CD14-positive monocyte (primary cell): ENCODE measurements at regions not wholly inside any gene's neighbourhood (a gene's known extent, or its start where the extent isn't known, plus 50 kb on each side); places are given as distances from the start of the nearest gene placed in this dataset.

Experiments
- DNase-seq, 3 donors: peaks; one replicate each; pipeline ENCODE4 v3.0.0-alpha.2; 2011 to 2022
- H2AFZ ChIP-seq: 2 replicates; pipeline ENCODE4 v1.6.0; 2012; ENCODE audit warnings: mild to moderate bottlenecking, low read depth, low read length, inconsistent platforms; ENCODE audit not compliant: insufficient read depth, poor library complexity, severe bottlenecking
- H3K27ac ChIP-seq, 2 donors: 1 replicate in 1 of 2; 2 replicates in 1 of 2; pipeline ENCODE4 v1.5.1; 2012 to 2013; ENCODE audit warnings: low read length in 2 of 2, control low read depth in 1 of 2, inconsistent platforms in 1 of 2, low read depth in 1 of 2, mild to moderate bottlenecking in 1 of 2
- H3K27me3 ChIP-seq, 2 donors: one replicate each; pipeline versions ENCODE4 v1.6.0 to v1.6.1; 2011 to 2013; ENCODE audit warnings: low read length in 2 of 2; ENCODE audit not compliant: control insufficient read depth in 2 of 2, insufficient read depth in 2 of 2
- H3K36me3 ChIP-seq, 2 donors: replicated peaks in 1 of 2; 1 replicate in 1 of 2; 2 replicates in 1 of 2; pipeline versions ENCODE4 v1.5.1 to v1.6.1; 2012 to 2013; ENCODE audit warnings: low read length in 2 of 2, control low read depth in 1 of 2, inconsistent platforms in 1 of 2, mild to moderate bottlenecking in 1 of 2; ENCODE audit not compliant: insufficient read depth in 2 of 2, control insufficient read depth in 1 of 2
- H3K4me1 ChIP-seq, 2 donors: 1 replicate in 1 of 2; 2 replicates in 1 of 2; pipeline versions ENCODE4 v1.5.1 to v1.6.1; 2012 to 2013; ENCODE audit warnings: low read length in 2 of 2, control low read depth in 1 of 2, inconsistent platforms in 1 of 2, mild to moderate bottlenecking in 1 of 2, moderate library complexity in 1 of 2; ENCODE audit not compliant: insufficient read depth in 2 of 2, control insufficient read depth in 1 of 2
- H3K4me2 ChIP-seq: replicated peaks from 2 replicates; pipeline ENCODE3; 2012; ENCODE audit warnings: low read length, moderate library complexity, mild to moderate bottlenecking; ENCODE audit not compliant: poor library complexity, severe bottlenecking; ENCODE audit errors: extremely low read depth
- H3K4me3 ChIP-seq, 3 experiments: fragments of 200-600 bp in 1 of 3; sonication (generic) in 1 of 3; replicated peaks in 1 of 3; 1 replicate in 2 of 3; 2 replicates in 1 of 3; pipeline ENCODE4 v1.5.1; 2011 to 2013; ENCODE audit warnings: low read length in 3 of 3, mild to moderate bottlenecking in 3 of 3, control low read depth in 2 of 3, low read depth in 2 of 3, inconsistent platforms in 1 of 3, moderate library complexity in 1 of 3
- H3K79me2 ChIP-seq: 2 replicates; pipeline ENCODE4 v1.6.0; 2012; ENCODE audit warnings: mild to moderate bottlenecking, control low read depth, inconsistent platforms, low read length, moderate library complexity; ENCODE audit not compliant: insufficient read depth
- H3K9ac ChIP-seq: 2 replicates; pipeline ENCODE4 v1.6.0; 2017; ENCODE audit warnings: low read length, mild to moderate bottlenecking; ENCODE audit not compliant: insufficient read depth, poor library complexity, severe bottlenecking
- H3K9me3 ChIP-seq, 2 donors: replicated peaks in 1 of 2; 1 replicate in 1 of 2; 2 replicates in 1 of 2; pipeline versions ENCODE4 v1.5.1 to v1.6.1; 2012 to 2013; ENCODE audit warnings: low read length in 2 of 2, control low read depth in 1 of 2; ENCODE audit not compliant: control insufficient read depth in 1 of 2, insufficient read depth in 1 of 2
- H4K20me1 ChIP-seq: 2 replicates; pipeline ENCODE4 v1.6.0; 2012; ENCODE audit warnings: mild to moderate bottlenecking, low read length, control low read depth, moderate library complexity; ENCODE audit not compliant: insufficient read depth
- H3K27ac Mint-ChIP-seq, 7 donors: one replicate each; pipeline ENCODE4 v1.8.0; 2020; ENCODE audit warnings: mild to moderate bottlenecking in 7 of 7, mixed read lengths in 7 of 7, moderate library complexity in 6 of 7, inconsistent platforms in 2 of 7
- H3K27me3 Mint-ChIP-seq, 3 donors: one replicate each; pipeline ENCODE4 v1.8.0; 2021 to 2022; ENCODE audit warnings: low read depth in 3 of 3, mild to moderate bottlenecking in 3 of 3, mixed read lengths in 3 of 3, moderate library complexity in 3 of 3, inconsistent platforms in 1 of 3
- H3K36me3 Mint-ChIP-seq, 2 donors: one replicate each; pipeline ENCODE4 v1.8.0; 2020; ENCODE audit warnings: mixed read lengths in 2 of 2, inconsistent platforms in 1 of 2, mild to moderate bottlenecking in 1 of 2
- H3K4me1 Mint-ChIP-seq: one replicate; pipeline ENCODE4 v1.8.0; 2020; ENCODE audit warnings: mild to moderate bottlenecking, mixed read lengths
- H3K4me3 Mint-ChIP-seq, 2 donors: one replicate each; pipeline ENCODE4 v1.8.0; 2020; ENCODE audit warnings: mild to moderate bottlenecking in 2 of 2, mixed read lengths in 2 of 2, moderate library complexity in 1 of 2
- H3K9me3 Mint-ChIP-seq, 7 donors: one replicate each; pipeline ENCODE4 v1.8.0; 2020 to 2022; ENCODE audit warnings: mixed read lengths in 7 of 7, mild to moderate bottlenecking in 6 of 7, moderate library complexity in 6 of 7, inconsistent platforms in 2 of 7
- CTCF ChIP-seq: fragments of 200-600 bp; IDR thresholded peaks from one replicate; pipeline ENCODE4 v1.8.0; 2022; ENCODE audit warnings: antibody characterized with exemption, mild to moderate bottlenecking
- WGBS: methylation state at CpG from one replicate; pipeline ENCODE4 v1.1.5; 2013; ENCODE audit warnings: missing lambda C conversion rate; ENCODE audit not compliant: insufficient coverage; 5-methylcytosine and 5-hydroxymethylcytosine counted together
- intact Hi-C, 2 donors: fragments of 100-400 bp; cut with micrococcal nuclease; formaldehyde crosslinking; loops; one replicate each; pipeline versions ENCODE4 v1.15.0 to v1.15.1; 2023

DNA sequence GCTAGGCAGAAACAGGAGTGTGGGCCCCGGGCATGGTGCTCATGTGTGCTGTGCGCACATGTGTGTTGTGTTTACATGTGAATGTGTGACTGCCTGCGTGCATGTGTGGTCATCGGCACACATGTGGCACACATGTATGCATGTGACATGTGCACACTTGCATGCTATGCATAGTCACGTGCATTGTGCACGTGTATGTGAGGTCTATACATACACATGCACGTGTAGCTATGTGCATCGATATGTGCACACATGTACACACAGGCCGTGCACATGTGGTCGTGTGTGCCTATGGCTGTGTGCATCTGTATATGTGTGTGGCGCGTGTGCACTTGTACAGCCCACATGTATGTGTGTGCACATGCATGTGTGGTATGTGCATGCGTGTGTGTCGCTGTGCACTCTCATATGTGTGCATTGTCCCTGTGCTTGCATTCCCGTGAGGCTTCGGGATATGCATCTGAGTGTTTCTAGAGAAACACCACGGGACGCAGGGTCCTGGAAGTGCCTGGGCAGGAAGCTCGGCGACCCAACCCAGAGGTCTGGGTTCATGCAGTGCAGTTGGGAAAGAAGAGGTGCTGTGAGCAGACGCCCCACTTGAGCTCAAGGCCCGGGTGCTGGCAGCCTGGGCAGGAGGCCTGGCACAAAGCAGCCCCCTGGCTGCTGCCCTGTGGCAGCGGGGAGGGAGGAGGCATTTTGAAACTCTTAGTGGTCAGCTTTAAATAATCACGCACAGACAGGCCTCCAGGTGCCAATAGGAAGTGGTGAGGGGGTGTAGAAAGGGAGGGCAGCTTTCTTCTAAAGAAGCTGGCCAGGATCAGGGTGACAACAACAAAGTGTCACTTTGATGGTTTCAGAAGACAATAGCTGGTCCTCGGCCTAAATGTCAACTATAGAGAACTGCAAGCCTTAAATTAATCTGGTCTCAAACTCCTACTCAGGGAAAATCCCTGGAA is 410.0 kb upstream of the MGMT start:
- H3K4me3 Mint-ChIP-seq, result no peak overlapping the region
- 77% methylated on average over 24 of the region's 25 CpGs for WGBS
- DNase-seq, result no peak

More for the DNA sequence above, 410.0 kb upstream of the MGMT start:
- Histone ChIP-seq H3K4me2 (no peak overlapping the region), H2AFZ (no peak overlapping the region), H3K9me3 (no peaks in the 10 kb centered on the region), H3K27ac (no peak overlapping the region), H3K36me3 (no peaks in the 10 kb centered on the region), H3K4me3 (no peak overlapping the region), H4K20me1 (no peaks in the 10 kb centered on the region), H3K27me3 (no peaks in the 10 kb centered on the region), H3K79me2 (no peaks in the 10 kb centered on the region), H3K9ac (no peak overlapping the region), H3K4me1 (no peaks in the 10 kb centered on the region)
- no peak for TF ChIP-seq CTCF
- H3K36me3 Mint-ChIP-seq, result no peaks in the 10 kb centered on the region
- H3K27ac Mint-ChIP-seq, result no peak overlapping the region
- H3K27me3 Mint-ChIP-seq, result peaks cover 8 to 15% (median 11%) of the 10 kb centered on the region in 3 donors
- intact Hi-C loops, result no loop called here
- H3K9me3 Mint-ChIP-seq, result peaks cover 0 to 5% (median 0%) of the 10 kb centered on the region in 7 donors
- H3K4me1 Mint-ChIP-seq, result no peaks in the 10 kb centered on the region
